Kidney glomerular epithelial cell (primary cell): ENCODE measurements at regions not wholly inside any gene's neighbourhood (a gene's known extent, or its start where the extent isn't known, plus 50 kb on each side); places are given as distances from the start of the nearest gene placed in this dataset.
"Not testable (repeated sequence)": the region's sequence is repeated elsewhere in the genome, so short reads cannot be mapped to it uniquely, and the experiment has no call there.

Experiments used
- DNase-seq: peaks from one replicate; lab custom pipeline; 2025; lab: John Stamatoyannopoulos, UW

DNA sequence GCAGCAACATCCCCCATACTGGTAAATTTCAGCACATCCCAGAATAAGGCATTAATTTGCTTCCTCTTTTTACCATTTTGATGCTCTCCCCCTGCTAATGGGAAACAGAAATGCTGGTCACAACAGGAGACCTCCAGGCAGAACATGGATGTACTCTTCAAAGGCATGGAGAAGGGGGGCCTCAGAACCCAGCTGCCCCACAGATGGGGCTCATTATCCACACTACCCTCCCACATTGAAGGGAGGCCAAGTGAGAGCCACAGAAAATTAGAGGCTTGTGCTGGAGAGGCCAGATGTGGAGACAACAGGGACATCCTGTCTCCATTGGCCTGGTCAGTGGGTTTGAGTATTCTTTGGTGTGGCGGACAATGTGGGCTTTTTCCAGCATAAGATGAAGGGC, 150.1 kb upstream of the CDH11 start:
- no peak for DNase-seq

DNA sequence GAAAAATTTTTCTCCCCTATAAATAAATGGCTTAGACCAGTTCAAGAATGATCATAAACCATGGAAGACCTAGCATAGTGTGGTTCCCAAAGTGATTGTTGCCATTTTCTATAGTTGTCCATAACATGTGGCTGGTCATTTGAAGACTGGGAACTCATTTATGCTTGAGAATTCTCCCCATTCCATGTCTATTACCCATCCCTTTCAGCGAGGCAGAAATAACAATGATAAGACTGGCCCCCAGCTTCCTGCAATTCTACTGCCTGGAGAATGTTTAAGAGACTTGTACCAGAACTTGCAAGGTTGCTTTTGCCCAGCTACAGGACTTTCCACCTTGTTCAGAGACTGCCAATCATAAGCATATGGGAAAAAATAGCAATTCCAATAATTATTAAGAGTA, 146.5 kb upstream of the CDH11 start:
- no peak for DNase-seq

DNA sequence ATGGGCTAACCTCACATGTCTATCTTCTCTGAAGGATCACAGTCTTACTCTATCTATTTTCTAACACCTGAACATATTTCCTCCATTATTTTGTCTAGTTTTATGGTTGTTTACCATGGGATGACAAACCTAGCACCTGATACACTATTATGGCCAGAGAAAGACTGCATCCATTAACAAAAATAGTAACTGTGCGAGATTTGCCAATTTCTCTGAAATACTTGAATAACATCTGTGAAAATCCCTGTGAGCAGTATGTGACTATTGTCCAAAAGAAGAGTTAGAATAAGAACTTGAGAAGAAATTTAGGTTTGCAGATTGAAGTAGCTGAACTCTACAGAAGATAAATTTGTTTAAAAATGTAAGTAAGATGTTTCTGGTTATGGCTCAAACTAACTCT, 142.0 kb upstream of the CDH11 start:
- no peak for DNase-seq

DNA sequence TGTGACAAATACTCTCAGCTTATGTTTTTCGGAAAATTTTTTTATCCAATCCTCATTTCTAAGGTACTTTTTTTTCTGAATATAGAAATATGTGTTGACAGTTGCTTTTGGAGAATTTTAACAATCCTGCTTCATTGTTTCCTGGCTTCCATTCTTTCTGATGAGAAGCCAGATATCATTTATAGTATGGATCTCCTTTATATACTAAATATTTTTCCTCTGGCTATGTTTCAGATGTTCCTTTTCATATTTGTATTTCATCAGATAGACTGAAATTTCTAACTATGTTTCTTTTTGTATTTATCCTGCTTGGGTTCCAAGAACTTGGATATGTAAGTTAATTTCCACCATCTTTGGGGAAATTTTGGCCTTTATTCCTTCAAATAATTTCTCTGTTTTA, 138.9 kb upstream of the CDH11 start:
- DNase-seq, result no peak

DNA sequence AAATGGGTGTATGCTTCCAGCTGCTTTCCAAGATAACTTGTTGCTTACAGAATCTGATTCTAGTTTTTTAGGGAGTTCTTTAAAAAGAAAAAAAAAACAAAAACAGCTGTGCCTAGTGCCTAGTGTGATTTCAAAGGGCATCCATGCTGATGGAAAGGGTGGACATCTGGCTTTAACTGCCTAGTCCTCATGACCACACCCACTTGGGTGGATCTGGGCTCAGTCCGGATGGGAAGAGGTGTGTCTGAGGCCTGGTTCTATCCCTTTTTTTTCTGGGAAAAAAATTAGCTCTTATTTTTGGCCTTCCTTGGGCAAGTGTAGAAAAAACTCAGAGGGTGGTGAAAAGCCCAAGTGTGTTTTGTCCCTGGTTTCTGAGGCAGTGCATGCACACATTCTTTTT, 132.3 kb upstream of the CDH11 start:
- no peak for DNase-seq

DNA sequence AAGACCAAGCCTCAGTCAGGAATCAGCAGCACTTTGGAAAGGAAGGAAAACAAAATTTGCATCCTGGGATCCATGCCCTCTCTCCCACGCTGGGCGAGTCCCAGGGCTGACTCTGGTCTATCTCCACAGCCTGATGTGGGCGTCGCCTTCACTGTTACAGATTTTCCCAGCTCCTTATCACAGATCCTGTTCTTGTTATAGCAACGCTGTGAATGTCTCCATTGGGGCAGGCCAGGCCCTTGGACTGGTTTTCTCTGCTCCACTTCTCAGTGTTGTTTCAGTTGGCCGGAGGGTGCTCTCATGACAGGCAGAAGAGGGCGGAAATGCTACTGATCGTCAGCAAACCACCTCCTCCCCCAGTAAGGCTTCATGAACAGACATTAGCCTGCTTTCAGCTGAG, 127.9 kb upstream of the CDH11 start:
- DNase-seq, result no peak

DNA sequence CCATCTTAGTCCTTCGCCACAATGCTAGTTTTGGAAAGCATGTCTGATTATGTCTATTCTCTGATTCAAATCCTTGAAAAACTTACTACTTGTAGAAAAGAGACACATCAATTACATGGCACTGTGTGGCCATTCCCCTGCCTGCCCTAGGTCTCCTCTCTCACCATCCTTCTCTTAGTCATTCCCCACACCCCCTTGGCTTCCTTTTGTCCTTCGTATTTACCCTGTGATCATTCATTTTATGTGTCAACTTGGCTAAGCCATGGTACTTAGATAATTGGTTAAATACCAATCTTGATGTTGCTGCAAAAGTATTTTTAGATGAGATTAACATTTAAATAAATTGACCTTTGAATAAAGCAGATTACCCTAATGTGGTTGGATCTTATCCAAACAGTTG, 122.9 kb upstream of the CDH11 start:
- no peak for DNase-seq

DNA sequence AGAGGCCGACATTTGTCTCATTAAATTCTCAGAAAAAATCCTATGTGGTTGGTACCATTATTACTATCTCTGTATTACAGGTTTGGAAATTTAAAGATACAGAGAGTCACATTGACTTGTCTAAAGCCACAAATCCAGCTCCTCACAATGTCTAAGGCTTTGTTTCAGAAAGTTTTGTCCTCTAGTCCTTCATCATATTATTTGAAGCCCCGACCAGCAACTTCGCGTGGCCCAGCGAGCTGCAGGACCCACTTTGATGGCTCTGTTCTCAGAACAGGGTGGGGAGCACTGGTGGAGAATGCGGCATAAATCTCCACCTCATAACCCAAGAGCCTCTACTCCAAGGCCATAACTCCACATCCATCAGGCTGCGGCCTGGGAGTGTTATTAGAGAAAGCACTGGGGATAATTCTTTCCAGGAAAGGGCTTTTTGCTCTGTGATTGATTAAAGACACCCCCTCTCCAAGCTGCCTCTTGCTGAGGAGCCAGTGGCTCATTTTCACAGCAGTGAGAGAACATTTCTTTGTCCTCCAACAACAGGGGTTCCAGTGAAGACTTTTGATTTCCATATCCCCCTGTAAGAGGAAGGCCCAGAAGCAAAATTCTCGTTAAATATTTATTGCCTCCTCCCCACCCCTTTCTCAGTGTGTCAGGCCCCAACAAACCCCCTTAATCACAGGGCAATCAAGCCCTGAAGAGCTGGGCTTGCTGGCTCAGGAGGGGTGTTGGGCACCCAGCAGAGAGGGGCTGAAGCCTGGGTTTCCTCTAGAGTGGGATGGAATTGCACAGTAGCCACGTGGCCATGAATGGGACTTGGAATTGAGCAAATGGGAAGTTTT, 113.7 kb upstream of the CDH11 start:
- DNase-seq, result no peak

DNA sequence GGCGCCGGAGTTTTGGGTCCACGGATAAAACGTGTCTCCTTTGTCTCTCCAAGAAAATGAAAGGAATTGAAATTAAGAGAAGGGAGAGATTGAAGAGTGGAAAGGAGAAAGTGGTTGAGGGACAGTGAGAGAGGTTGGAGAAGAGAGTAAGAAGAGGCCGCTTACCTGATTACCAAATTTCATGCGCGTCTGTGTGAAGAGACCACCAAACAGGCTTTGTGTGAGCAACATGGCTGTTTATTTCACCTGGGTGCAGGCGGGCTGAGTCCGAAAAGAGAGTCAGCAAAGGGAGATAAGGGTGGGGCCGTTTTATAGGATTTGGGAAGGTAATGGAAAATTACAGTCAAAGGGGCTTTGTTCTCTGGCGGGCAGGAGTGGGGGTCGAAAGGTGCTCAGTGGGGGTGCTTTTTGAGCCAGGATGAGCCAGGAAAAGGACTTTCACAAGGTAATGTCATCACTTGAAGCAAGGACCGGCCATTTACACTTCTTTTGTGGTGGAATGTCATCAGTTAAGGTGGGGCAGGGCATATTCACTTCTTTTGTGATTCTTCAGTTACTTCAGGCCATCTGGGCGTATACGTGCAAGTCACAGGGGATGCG, 113.0 kb upstream of the CDH11 start:
- not testable (repeated sequence) for DNase-seq

DNA sequence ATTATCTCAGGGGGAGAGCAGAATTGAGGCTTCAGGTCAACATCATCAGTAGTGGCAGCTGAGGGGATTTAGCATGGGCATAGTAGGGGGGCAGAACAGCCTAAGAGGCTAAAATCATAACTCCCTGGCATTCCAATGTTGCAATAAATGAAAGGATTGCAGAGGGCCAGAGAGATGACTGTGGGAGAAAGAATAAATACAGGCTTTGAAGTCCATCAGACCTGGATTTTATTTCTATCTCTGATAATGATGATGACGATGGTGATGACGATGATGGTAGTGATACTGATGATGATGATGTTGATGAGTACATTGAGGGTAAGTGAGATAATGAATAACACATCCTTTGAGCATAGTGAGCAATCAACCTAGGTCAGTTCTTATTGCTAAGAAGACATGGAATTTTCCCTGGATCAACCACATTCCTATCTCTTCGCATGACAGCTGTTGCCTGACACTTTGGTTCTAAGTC, 107.4 kb upstream of the CDH11 start:
- no peak for DNase-seq

DNA sequence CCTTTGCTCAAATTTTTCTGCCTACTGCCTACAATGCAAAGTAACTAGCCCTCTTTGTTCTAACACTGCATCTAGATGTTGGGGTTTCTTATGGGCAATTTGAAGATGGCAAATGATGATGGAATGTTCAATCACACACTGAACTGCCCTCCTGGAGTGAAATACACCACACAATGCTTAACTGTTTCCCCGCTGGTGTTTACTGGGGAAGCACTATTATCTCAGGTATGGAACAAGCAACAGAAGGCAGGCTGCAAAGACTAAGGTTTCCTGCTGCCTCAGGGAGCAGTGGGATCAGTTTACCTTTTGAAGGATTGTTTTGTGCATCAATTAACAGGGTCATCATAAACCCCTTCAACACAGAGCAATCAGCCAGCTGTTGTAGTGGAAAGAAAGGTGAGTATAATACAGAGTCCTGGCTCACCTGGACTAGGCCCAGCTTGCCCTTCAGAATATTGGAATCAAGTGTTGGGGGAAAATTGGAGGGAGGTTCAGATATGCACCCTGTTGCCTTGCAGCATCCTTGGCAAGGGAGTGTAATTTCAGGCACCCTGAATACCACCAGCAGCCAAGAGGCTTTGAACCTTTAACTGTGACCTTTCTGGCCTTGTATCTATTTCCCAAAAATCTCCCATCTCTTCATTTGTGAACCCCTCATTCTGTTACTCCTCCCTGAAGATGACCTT, 105.4 kb upstream of the CDH11 start:
- no peak for DNase-seq

DNA sequence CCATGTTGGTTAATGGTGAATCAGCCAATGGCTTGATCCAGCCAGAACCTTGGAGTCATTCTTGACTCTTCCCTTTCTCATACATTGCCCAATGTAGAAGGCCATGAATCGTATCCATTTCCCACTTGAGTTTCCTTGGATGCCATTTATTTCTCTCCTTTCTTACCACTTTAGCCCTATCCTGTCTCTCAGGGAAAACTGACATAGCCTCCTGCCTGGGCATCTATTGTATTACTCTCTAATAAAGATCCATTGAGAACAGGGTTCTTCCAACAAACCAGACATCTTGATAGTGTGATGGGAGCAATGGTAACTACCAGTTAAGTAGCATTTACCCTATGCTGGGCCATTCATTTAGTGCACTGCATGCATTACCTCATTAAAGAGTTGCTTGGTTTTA, 104.2 kb upstream of the CDH11 start:
- no peak for DNase-seq

DNA sequence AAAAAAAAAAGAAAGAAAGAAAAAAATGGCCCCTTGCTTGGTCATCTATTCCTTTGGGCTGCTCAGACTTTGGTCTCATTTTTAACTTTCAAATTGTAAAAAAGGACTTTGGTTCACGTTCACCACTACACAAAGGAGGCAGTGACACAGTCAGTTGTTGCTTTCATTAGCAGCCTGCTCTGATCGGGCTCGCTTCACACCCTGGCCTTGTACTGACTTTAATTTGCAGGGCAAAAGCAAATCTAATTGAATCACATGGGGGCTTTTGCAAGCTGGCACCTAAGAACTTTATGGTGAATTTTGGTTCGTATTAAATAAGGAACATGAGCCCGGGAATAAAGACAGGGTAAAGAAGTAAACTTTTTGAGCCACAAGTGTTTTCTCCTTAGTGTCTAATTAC, 103.6 kb upstream of the CDH11 start:
- no peak for DNase-seq

DNA sequence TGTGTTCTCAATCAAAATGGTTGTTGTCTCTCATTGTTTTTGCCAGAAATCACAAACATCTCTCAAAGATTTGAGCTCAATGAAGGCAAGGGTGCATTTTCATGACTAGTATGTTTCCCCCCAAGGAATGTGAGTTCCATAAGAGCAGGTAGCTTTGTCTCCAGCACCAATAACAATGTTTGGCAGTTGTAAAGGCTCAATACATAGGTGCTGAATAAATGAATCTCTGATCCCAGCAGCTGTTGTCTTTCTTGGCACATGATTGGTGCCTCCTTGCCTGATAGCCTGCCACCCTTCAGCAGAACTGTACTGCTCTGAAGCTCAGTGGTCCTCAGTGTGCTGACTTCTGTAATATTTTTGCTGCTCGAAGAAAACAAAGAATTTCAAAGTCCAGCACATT, 103.1 kb upstream of the CDH11 start:
- DNase-seq, result no peak

DNA sequence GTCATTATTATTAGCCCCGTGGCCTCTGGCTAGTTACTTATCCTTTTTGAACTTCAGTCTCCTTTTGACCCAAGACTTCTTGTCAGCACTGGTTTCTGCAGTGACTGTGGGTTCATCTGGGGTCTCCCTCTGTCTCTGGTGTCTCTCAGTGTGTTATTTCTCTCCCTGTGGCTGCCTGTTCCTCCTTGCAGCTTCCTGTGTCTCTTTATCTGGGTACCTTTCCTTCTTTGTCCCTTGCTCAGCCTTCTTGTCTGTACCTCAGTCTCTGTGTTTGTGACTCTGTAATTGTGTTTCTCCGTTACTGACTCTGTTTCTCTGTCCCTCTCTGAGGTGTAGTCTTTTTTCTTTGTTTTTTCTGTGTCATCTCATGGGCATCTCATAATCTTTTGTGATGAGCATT, 102.6 kb upstream of the CDH11 start:
- no peak for DNase-seq

DNA sequence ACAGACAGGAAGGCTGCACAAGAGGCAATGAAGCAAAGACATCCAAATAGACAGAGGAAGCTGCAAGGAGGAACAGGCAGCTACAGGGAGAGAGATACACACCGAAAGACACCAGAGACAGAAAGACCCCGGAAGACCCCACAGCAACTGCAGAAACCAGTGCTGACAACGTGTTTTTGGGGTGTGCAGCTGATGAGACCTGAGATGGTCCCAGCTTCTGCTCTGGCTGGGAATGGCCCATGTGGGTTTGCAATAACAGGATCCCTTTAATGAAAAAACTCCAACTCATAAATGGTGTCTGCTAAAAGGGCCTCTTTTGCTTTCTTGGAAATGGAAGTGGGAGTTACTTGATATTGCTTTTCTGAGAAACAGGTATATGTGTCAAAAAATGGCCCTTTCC, 101.5 kb upstream of the CDH11 start:
- no peak for DNase-seq

DNA sequence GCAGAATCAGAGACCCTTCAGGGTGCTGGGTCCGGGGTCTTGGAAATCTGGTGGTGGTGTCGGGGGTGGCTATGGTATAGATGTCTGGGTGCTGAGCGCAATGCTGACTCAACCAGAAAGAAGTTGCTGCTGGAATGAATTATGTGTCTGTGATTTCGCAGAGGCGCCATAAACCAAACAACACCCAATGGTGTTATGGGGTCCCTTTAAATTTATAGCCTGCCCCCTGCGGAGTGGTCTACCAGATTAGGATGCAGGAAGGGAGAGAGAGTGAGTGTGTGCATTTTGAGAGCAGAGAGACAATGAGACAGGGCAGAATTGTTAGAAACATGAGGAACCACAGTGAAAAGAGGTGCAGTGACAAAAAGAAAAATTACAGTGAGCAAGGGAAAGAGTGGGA, 100.7 kb upstream of the CDH11 start:
- DNase-seq, result no peak

DNA sequence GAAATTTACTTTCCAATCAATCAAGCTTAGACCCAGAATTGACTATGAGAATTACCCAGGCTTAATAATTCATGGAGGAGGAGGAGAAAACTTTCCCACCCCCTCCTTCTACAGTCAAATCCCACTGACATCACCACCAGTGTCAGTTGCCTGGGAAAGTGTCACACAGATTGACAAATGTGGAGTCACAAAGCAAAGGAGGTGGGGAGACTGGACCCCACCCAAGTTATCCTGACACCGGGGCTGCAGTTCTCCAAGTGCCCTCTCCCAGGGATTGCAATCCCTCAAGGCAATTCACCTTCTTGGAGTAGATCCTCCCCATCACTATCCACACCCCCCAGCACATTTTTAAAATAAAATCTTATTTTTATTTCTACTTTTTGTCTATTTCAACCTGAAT, 100.2 kb upstream of the CDH11 start:
- DNase-seq, result no peak

DNA sequence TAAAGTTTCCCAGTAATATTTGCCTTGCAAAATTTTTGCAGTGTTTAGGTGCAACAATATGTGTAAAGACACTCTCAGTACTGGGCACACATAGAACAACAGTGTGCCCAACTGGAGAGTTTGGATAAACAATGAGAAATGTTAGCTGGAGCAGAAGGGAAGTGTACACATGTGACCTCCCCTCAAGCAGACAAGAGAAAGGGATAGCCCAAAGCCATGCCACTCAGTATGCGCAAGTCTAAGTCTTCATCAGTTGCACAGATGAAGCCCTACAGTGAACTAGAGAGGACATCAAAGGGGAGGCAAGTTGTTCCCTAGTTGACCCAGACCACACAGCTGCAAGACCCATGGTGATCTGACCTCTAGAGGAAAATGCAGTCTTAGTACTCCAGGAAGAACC, 97.9 kb upstream of the CDH11 start:
- no peak for DNase-seq

DNA sequence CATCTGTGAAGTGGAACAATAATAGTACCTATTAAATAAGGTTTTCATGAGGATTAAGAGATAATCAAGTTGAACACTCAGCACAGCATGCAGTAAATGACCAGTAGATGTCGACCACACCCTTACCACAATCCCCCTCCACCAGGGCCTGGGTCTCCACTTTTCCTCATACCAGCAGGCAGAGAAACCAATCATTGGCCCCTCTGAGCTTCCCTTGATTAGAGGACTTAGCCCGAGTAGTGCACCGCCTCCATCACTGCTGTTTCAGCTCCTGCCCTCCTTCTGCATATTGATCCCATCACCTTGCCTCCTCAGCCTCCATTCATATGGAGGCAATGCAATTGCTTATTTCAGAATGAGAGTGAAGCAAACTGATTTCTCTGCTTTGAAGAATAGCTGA, 96.5 kb upstream of the CDH11 start:
- no peak for DNase-seq

DNA sequence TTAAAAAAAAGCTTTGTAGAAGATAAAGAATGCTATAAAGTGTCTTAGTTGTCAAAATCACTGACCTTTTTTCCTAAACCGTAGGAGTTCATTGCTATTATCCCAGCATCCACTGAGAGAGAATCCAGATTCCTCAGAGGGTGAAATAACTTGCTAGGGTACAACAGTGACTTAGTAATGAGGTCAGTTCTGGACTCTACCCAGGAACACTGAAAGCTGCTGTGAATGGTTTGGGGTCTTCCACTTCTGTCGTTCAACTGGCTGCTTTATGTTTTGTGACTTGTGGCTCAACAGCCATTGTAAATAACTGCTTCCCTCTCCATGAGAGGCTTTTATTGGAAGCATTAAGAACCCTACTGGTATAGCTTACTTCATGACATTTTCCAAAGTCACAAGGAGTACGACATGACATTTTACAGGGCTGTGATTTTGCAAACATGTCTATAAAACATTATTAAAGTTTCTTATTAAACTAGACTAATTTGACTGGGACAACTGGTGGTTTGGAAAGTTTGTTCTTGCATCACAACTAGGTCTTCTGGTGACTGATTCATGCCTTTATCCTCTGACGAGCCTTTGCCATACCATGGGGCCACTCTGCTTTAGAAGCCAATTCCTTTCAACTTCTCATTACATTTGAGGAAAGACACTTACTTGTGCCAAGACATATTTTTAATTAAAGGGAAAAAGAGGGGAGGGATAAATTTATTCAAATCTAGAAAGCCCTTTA, 92.2 kb upstream of the CDH11 start:
- no peak for DNase-seq

DNA sequence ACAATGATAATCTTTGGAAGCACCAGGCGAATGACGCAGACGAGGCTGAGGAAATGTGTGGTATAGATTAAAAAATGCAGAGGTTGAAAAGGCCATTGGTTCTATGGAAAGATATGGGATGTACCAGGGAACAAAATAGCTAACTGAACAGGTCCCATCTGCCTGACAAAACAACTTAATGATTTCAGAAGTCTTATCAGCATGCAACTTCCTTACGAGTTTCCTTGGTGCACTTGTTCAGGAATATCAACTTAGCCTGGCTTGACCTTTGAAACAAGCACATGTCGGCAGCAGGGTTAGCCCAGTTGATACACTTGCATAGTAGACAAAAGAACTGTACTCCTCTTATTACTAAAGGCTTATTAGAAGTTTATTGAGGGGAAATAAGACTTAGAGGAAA, 90.9 kb upstream of the CDH11 start:
- DNase-seq, result no peak

DNA sequence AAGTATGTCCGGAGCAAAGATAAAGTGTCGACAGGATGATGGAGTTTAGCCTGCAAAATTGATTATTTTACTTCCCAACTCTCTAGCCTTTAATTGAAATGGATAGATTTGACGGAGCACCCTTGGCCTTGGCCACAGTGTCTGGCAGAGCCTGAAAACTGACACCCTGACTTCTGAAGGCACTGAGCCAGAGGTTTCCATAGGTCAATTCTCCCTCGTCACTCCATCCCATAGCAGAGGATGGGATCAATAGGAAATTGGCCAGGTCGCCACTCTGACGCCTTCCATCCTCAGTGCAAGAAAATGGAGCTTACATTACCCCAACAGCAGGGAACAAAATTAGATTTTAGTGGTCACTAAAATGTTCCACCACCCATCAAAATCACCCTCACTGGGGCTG, 90.4 kb upstream of the CDH11 start:
- no peak for DNase-seq
